OCI-LY1 (cell line): ENCODE measurements at regions not wholly inside any gene's neighbourhood (a gene's known extent, or its start where the extent isn't known, plus 50 kb on each side); places are given as distances from the start of the nearest gene placed in this dataset.

Experiments used
- H2AFZ ChIP-seq: fragments of 200-600 bp; sonication (generic), shearing (Covaris generic); 2 replicates; pipeline ENCODE4 v1.6.0; 2014; ENCODE audit warnings: antibody characterized with exemption, mild to moderate bottlenecking, low read length
- H3F3A ChIP-seq: fragments of 200-600 bp; sonication (generic), shearing (Covaris generic); 2 replicates; pipeline ENCODE4 v1.6.0; 2014; ENCODE audit warnings: mild to moderate bottlenecking, antibody characterized with exemption, low read length, moderate library complexity; ENCODE audit not compliant: insufficient read depth
- H3K27ac ChIP-seq: fragments of 200-600 bp; sonication (generic); 2 replicates; pipeline ENCODE4 v1.5.1; 2014; ENCODE audit warnings: low read length, mixed run types, mild to moderate bottlenecking, low read depth; ENCODE audit not compliant: poor library complexity, severe bottlenecking
- H3K27me3 ChIP-seq: fragments of 200-600 bp; sonication (generic); 2 replicates; pipeline ENCODE4 v1.6.0; 2014; ENCODE audit warnings: antibody characterized with exemption, mild to moderate bottlenecking, low read length, moderate library complexity; ENCODE audit not compliant: insufficient read depth
- H3K36me3 ChIP-seq: fragments of 200-600 bp; sonication (generic); 2 replicates; pipeline ENCODE4 v1.6.1; 2014; ENCODE audit warnings: mild to moderate bottlenecking, antibody characterized with exemption, low read length, moderate library complexity, mixed read lengths; ENCODE audit not compliant: insufficient read depth
- H3K4me1 ChIP-seq: fragments of 200-600 bp; sonication (generic); 2 replicates; pipeline ENCODE4 v1.5.1; 2014; ENCODE audit warnings: mild to moderate bottlenecking, low read length, moderate library complexity; ENCODE audit not compliant: insufficient read depth, severe bottlenecking
- H3K4me2 ChIP-seq: fragments of 200-600 bp; sonication (generic), shearing (Covaris generic); 2 replicates; pipeline ENCODE4 v1.6.1; 2014; ENCODE audit warnings: low read length
- H3K4me3 ChIP-seq: fragments of 200-600 bp; sonication (generic); 2 replicates; pipeline ENCODE4 v1.5.1; 2014; ENCODE audit warnings: low read length, low read depth, mild to moderate bottlenecking, mixed read lengths; ENCODE audit not compliant: poor library complexity, severe bottlenecking
- H3K79me2 ChIP-seq: fragments of 200-600 bp; shearing (Covaris generic); 2 replicates; pipeline ENCODE4 v1.6.1; 2016; ENCODE audit warnings: mixed run types, low read length, mixed read lengths; ENCODE audit not compliant: insufficient read depth
- H3K9ac ChIP-seq: fragments of 200-600 bp; sonication (generic), shearing (Covaris generic); 2 replicates; pipeline ENCODE4 v1.6.1; 2014; ENCODE audit warnings: mild to moderate bottlenecking, low read length, mixed read lengths
- H3K9me2 ChIP-seq: fragments of 200-600 bp; sonication (generic), shearing (Covaris generic); 2 replicates; pipeline ENCODE4 v1.6.1; 2014; ENCODE audit warnings: low read depth, mild to moderate bottlenecking, low read length, mixed read lengths
- H3K9me3 ChIP-seq: fragments of 200-600 bp; shearing (Covaris generic); 2 replicates; pipeline ENCODE4 v1.6.1; 2014; ENCODE audit warnings: low read length, mixed read lengths
- H4K20me1 ChIP-seq: fragments of 200-600 bp; sonication (generic), shearing (Covaris generic); 2 replicates; pipeline ENCODE4 v1.6.0; 2016; ENCODE audit warnings: mild to moderate bottlenecking, low read length; ENCODE audit not compliant: insufficient read depth
- CTCF ChIP-seq: fragments of 200-600 bp; sonication (generic), shearing (Covaris generic); IDR thresholded peaks from 2 replicates; pipeline ENCODE4 v1.5.1; 2017; ENCODE audit warnings: mild to moderate bottlenecking, antibody characterized with exemption, low read length, moderate library complexity, mixed read lengths
- EZH2 ChIP-seq: fragments of 200-600 bp; sonication (generic), shearing (Covaris generic); IDR thresholded peaks from 2 replicates; pipeline ENCODE4 v1.8.0; 2017; ENCODE audit warnings: borderline replicate concordance, mixed run types, mild to moderate bottlenecking, antibody characterized with exemption, low read length, moderate library complexity, mixed read lengths

- Histone ChIP-seq H3K4me3 (no peak overlapping the region), H2AFZ (no peak overlapping the region), H3K27ac (no peak overlapping the region), H3K4me2 (no peak overlapping the region), H4K20me1 (no peaks in the 10 kb centered on the region), H3K9me2 (no peaks in the 10 kb centered on the region), H3K36me3 (no peaks in the 10 kb centered on the region), H3K4me1 (no peaks in the 10 kb centered on the region), H3K79me2 (no peaks in the 10 kb centered on the region), H3F3A (no peaks in the 10 kb centered on the region), H3K27me3 (no peaks in the 10 kb centered on the region), H3K9ac (no peak overlapping the region), H3K9me3 (no peaks in the 10 kb centered on the region)
- no peak for TF ChIP-seq CTCF
Observed at GRCh38 chr4:79044141-79044659, 105.0 kb upstream of the PAQR3 start.

DNA sequence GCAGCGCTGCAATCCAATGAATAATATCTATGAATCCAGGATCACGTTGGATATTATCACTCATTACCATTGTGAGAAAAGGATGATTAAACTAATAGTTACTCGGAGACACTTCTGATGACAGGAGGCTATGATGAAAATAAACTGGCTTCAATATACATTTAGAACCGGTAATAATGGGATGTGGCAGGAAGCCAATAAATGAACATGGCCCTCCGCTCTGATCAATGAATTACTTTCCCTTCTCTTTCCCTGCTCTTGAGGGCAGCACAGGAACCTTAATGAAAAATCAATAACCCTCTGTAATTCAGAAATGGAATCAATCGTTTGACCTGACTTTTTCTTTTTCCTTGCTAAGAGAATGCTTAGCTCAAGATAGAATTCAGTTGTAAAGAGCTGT is 103.9 kb upstream of the PAQR3 start:
- Histone ChIP-seq H3K4me2 (no peak overlapping the region), H3F3A (no peaks in the 10 kb centered on the region), H3K9ac (no peak overlapping the region), H3K9me2 (no peaks in the 10 kb centered on the region), H3K4me1 (no peaks in the 10 kb centered on the region), H3K27ac (no peak overlapping the region), H3K36me3 (no peaks in the 10 kb centered on the region), H3K27me3 (no peaks in the 10 kb centered on the region), H3K79me2 (no peaks in the 10 kb centered on the region), H4K20me1 (no peaks in the 10 kb centered on the region; the same call in 1 of the 2 replicates), H3K9me3 (no peaks in the 10 kb centered on the region), H3K4me3 (no peak overlapping the region), H2AFZ (no peak overlapping the region)
- no peak for TF ChIP-seq CTCF
- no peak for TF ChIP-seq EZH2

DNA sequence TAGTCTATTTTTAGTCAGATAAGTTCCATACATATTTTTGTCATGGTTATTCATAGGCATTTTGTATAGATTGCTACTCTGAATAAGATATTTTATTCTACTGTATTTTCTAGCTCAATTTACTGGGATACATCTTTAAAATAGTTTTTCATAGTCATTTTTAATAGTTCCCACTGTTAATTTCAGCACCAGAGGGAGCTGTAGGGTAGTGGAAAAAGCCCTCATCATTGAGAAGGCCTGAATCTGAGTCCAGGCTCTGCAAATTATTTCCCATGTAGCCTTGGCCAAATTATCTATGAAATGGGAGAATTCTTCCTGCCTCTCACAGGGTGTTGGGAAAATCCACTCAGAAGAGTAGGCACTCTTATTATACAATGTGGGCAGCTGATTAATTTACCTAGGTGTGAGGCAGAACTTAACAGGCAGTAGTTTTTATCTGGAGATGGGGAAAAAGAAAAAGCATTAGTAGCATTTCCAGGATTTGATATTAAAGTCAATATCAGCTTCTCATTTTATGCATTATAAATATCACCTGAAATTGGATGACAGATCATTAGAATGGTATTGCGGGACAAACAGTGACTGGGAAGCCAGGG is 102.9 kb upstream of the PAQR3 start:
- H2AFZ ChIP-seq: no peak overlapping the region
- no peak overlapping the region for H3K4me3 ChIP-seq
- H3K9me3 ChIP-seq: no peaks in the 10 kb centered on the region
- no peaks in the 10 kb centered on the region for H3K9me2 ChIP-seq
- no peaks in the 10 kb centered on the region for H3F3A ChIP-seq
- H3K79me2 ChIP-seq: no peaks in the 10 kb centered on the region
- H3K9ac ChIP-seq: no peak overlapping the region
- TF ChIP-seq EZH2: no peak
- peak; percentile 62 for TF ChIP-seq CTCF
- no peak overlapping the region for H3K4me2 ChIP-seq
- H4K20me1 ChIP-seq: no peaks in the 10 kb centered on the region; the same call in 1 of the 2 replicates
- no peaks in the 10 kb centered on the region for H3K27me3 ChIP-seq
- H3K36me3 ChIP-seq: no peaks in the 10 kb centered on the region
- no peak overlapping the region for H3K27ac ChIP-seq
- no peaks in the 10 kb centered on the region for H3K4me1 ChIP-seq
